ENCODE measurements at regions not wholly inside any gene's neighbourhood (a gene's known extent, or its start where the extent isn't known, plus 50 kb on each side); places are given as distances from the start of the nearest gene placed in this dataset.

DNA sequence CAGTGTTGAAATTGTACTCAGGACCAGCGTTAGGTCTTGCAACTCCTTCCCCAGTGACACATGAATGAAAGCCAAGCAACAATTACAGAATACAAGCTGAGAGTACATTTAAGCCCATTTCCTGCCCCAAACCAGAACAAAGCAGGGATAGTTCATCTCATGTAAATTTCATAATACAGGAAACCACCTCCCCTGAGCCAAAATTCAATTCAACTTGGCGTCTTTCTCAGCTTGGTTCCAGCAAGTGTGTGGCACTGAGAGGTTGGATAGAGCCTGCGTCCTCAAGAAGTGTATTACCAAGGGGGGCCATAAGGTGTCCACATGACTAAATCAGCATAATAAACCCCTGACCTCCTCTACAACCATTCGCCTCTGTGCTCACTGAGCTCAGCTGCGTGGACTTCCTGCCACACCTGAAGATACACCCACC, 278.9 kb upstream of the CRY1 start:
- no peak for TF ChIP-seq TAF1 (IDR thresholded peaks at IDR 0.05; ENCODE audit: low read depth, low read length)
- TF ChIP-seq, protein P1, sequence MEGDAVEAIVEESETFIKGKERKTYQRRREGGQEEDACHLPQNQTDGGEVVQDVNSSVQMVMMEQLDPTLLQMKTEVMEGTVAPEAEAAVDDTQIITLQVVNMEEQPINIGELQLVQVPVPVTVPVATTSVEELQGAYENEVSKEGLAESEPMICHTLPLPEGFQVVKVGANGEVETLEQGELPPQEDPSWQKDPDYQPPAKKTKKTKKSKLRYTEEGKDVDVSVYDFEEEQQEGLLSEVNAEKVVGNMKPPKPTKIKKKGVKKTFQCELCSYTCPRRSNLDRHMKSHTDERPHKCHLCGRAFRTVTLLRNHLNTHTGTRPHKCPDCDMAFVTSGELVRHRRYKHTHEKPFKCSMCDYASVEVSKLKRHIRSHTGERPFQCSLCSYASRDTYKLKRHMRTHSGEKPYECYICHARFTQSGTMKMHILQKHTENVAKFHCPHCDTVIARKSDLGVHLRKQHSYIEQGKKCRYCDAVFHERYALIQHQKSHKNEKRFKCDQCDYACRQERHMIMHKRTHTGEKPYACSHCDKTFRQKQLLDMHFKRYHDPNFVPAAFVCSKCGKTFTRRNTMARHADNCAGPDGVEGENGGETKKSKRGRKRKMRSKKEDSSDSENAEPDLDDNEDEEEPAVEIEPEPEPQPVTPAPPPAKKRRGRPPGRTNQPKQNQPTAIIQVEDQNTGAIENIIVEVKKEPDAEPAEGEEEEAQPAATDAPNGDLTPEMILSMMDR (IDR thresholded peaks at IDR 0.05; ENCODE audit: control extremely low read depth in 1 of 3, insufficient read depth in 1 of 3, low read depth in 1 of 3, low read length in 3 of 3) = no peak
- no peak for TF ChIP-seq JUND (IDR thresholded peaks at IDR 0.05; ENCODE audit: low read length)
- no peak for TF ChIP-seq ASH2L (IDR thresholded peaks at IDR 0.05; ENCODE audit: low read length)
- no peak for TF ChIP-seq POLR2AphosphoS5 (IDR thresholded peaks at IDR 0.05; ENCODE audit: low read depth, low read length)
- no peak for TF ChIP-seq TAF7 (optimal IDR thresholded peaks at IDR 0.05; ENCODE audit: borderline replicate concordance, low read depth, low read length)
- no peak for TF ChIP-seq RNF2 (IDR thresholded peaks at IDR 0.05; ENCODE audit: borderline replicate concordance, low read depth, low read length, missing control alignments, poor library complexity, severe bottlenecking)
- TF ChIP-seq, protein P2, sequence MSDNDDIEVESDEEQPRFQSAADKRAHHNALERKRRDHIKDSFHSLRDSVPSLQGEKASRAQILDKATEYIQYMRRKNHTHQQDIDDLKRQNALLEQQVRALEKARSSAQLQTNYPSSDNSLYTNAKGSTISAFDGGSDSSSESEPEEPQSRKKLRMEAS (IDR thresholded peaks at IDR 0.05) = no peak
- no peak for TF ChIP-seq SAP30 (IDR thresholded peaks at IDR 0.05; ENCODE audit: insufficient read depth, insufficient replicate concordance, low read length)
- TF ChIP-seq SIX5 (IDR thresholded peaks at IDR 0.05; ENCODE audit: low read depth, low read length) = no peak
- TF ChIP-seq, protein P3, sequence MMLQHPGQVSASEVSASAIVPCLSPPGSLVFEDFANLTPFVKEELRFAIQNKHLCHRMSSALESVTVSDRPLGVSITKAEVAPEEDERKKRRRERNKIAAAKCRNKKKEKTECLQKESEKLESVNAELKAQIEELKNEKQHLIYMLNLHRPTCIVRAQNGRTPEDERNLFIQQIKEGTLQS (IDR thresholded peaks at IDR 0.05; ENCODE audit: insufficient read depth, low read depth, low read length) = no peak
- TF ChIP-seq, protein P4, sequence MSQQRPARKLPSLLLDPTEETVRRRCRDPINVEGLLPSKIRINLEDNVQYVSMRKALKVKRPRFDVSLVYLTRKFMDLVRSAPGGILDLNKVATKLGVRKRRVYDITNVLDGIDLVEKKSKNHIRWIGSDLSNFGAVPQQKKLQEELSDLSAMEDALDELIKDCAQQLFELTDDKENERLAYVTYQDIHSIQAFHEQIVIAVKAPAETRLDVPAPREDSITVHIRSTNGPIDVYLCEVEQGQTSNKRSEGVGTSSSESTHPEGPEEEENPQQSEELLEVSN (IDR thresholded peaks at IDR 0.05) = no peak
- no peak for TF ChIP-seq BCL11A (IDR thresholded peaks at IDR 0.05; ENCODE audit: low read depth in 2 of 2, low read length in 2 of 2)
- TF ChIP-seq POLR2A (IDR thresholded peaks at IDR 0.05; ENCODE audit: control extremely low read depth in 1 of 2, low read depth in 2 of 2, low read length in 2 of 2) = no peak

Data from H1 (cell line).